ENCODE measurements at regions not wholly inside any gene's neighbourhood (a gene's known extent, or its start where the extent isn't known, plus 50 kb on each side); places are given as distances from the start of the nearest gene placed in this dataset.

DNA sequence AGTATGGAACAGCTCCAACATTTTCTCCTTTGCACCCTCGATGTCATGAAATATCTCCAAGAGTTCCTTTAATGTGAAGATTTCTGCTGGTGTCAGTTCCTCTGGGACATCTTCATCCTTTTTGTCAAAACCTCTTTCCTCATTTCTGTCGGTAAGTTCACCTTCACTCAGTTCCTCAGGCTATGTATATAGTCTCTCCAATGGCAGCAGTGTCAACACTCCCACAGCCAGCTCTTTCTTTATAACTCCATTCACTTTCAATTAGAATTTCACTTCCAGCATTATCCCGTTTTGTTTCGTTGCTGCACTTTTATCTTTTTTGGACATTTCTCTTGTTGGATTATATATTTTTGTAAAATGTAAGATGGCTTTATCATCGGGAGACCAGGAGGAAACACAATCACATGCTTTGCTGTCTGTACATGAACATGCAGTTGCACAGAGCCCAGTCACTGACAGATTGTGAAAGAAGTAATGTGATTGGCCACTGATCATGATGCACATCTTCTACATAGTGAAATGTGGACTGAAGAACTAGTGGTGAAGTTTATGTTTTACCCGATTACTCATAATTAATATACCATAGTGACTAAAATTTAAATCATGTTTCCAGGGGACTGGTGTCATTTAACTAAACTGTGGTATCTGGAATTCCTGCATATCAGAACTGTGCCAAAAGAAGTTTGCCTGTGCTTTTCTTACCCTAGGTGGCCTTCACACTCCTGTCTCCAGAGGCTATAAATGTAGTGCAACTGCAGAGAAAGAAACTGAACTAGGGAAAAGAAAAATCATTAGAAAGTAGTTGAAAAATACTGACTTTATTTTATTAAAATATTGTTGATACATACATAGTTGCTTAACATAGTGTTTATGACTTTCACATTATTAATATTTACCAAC is 289.6 kb downstream of the PPP1R3A start:
- no peaks in the 10 kb centered on the region for H3F3A ChIP-seq (ENCODE audit: low read depth)
- Mint-ChIP-seq H3K27ac (no peak overlapping the region), H3K4me1 (no peaks in the 10 kb centered on the region), H3K36me3 (no peaks in the 10 kb centered on the region), H3K27me3 (ENCODE audit: insufficient read depth, low read depth) (no peaks in the 10 kb centered on the region), H3K9me3 (no peaks in the 10 kb centered on the region), H3K4me3 (no peak overlapping the region)
- H3K4me2 ChIP-seq = no peak overlapping the region
- H3K79me2 ChIP-seq (ENCODE audit: low read depth) = no peaks in the 10 kb centered on the region
- no peaks in the 10 kb centered on the region for H4K20me1 ChIP-seq (ENCODE audit: low read depth)
- no peaks in the 10 kb centered on the region for H3K27me3 ChIP-seq
- no peak overlapping the region for H3K4me3 ChIP-seq
- DNase-seq (ENCODE audit: low spot score) = no peak
- H3K4me1 ChIP-seq = no peaks in the 10 kb centered on the region
- TF ChIP-seq, protein P1, sequence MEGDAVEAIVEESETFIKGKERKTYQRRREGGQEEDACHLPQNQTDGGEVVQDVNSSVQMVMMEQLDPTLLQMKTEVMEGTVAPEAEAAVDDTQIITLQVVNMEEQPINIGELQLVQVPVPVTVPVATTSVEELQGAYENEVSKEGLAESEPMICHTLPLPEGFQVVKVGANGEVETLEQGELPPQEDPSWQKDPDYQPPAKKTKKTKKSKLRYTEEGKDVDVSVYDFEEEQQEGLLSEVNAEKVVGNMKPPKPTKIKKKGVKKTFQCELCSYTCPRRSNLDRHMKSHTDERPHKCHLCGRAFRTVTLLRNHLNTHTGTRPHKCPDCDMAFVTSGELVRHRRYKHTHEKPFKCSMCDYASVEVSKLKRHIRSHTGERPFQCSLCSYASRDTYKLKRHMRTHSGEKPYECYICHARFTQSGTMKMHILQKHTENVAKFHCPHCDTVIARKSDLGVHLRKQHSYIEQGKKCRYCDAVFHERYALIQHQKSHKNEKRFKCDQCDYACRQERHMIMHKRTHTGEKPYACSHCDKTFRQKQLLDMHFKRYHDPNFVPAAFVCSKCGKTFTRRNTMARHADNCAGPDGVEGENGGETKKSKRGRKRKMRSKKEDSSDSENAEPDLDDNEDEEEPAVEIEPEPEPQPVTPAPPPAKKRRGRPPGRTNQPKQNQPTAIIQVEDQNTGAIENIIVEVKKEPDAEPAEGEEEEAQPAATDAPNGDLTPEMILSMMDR (IDR thresholded peaks at IDR 0.05) = no peak
- TF ChIP-seq EZH2phosphoT487 (IDR thresholded peaks at IDR 0.05) = no peak
- no peak for TF ChIP-seq EZH2 (IDR thresholded peaks at IDR 0.05)
- peaks cover 33% of the 10 kb centered on the region for H3K9me3 ChIP-seq (ENCODE audit: low read depth)
- H3K27ac ChIP-seq = no peak overlapping the region
- no peaks in the 10 kb centered on the region for H3K36me3 ChIP-seq
- no peak overlapping the region for H3K9ac ChIP-seq
- no peak overlapping the region for H2AFZ ChIP-seq (replicated peaks)

DNA sequence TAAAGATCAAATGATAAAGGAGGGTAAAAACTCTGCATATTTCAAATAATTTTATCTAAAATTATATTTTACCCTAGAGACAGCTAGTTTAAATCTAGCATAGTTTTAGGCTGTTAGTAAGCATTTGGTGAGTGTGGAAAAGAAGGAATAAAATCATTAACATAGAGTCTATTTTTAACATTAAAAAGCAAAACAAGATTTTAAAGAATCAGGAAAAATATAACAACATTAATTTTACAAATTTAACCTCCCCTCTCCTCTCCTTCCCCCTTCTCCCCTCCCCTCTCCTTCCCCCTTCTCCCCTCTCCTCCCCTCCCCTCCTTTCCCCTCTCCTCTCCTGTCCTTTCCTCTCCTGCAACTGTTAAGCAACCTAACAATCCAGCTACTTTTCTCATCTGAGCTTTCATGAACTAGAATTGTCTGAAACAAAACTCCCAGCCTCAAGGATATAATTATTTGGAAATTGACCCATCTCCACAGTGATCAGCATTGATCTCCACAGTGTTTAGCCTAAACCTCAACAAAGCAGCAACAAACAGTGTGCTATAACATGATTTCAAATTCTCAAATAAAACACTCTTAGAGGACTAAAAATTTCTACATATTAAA is 293.2 kb downstream of the PPP1R3A start:
- Histone ChIP-seq H3K27me3 (no peaks in the 10 kb centered on the region), H3K9ac (no peak overlapping the region), H3K4me3 (no peak overlapping the region), H3K36me3 (no peaks in the 10 kb centered on the region), H3K4me2 (no peak overlapping the region), H3K4me1 (no peaks in the 10 kb centered on the region), H3K9me3 (ENCODE audit: low read depth) (peaks cover 44% of the 10 kb centered on the region), H3K79me2 (ENCODE audit: low read depth) (no peaks in the 10 kb centered on the region), H3K27ac (no peak overlapping the region), H3F3A (ENCODE audit: low read depth) (no peaks in the 10 kb centered on the region), H2AFZ (replicated peaks) (no peak overlapping the region), H4K20me1 (ENCODE audit: low read depth) (no peaks in the 10 kb centered on the region)
- no peak for DNase-seq (ENCODE audit: low spot score)
- no peaks in the 10 kb centered on the region for H3K36me3 Mint-ChIP-seq
- H3K9me3 Mint-ChIP-seq = peaks cover 14% of the 10 kb centered on the region
- TF ChIP-seq, protein P1 (IDR thresholded peaks at IDR 0.05) = no peak
- TF ChIP-seq EZH2 (IDR thresholded peaks at IDR 0.05) (no peak), EZH2phosphoT487 (IDR thresholded peaks at IDR 0.05) (no peak)
- no peaks in the 10 kb centered on the region for H3K4me1 Mint-ChIP-seq
- H3K27me3 Mint-ChIP-seq (ENCODE audit: insufficient read depth, low read depth) = no peaks in the 10 kb centered on the region
- no peak overlapping the region for H3K4me3 Mint-ChIP-seq
- no peak overlapping the region for H3K27ac Mint-ChIP-seq

DNA sequence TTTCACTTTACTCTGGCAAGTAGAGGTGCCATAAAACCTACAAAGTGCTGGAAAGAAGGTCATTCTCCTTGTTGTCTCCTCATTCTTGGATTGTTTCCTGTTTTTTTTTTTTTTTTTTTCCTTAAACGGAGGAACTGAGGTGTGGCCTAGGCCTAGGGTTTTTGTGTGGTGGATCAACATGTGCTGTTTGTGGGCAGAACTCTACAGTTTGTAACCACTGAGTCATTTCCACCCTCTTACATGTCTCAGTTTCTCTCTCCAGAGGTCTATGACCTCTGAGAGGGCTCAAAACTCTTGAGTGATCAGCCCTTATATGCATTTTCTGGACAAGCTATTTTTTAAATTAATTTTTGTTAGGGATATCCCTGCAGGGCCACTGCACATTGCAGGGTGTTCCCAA is 296.0 kb downstream of the PPP1R3A start:
- Mint-ChIP-seq H3K9me3 (peaks cover 21% of the 10 kb centered on the region), H3K36me3 (no peaks in the 10 kb centered on the region), H3K4me1 (no peaks in the 10 kb centered on the region), H3K4me3 (no peak overlapping the region), H3K27ac (no peak overlapping the region), H3K27me3 (ENCODE audit: insufficient read depth, low read depth) (no peaks in the 10 kb centered on the region)
- peaks cover 44% of the 10 kb centered on the region for H3K9me3 ChIP-seq (ENCODE audit: low read depth)
- H3K4me1 ChIP-seq = no peaks in the 10 kb centered on the region
- no peaks in the 10 kb centered on the region for H3K27me3 ChIP-seq
- DNase-seq (ENCODE audit: low spot score) = no peak
- H2AFZ ChIP-seq (replicated peaks) = no peak overlapping the region
- peaks cover 6% of the 10 kb centered on the region for H3K36me3 ChIP-seq
- H3K27ac ChIP-seq = no peak overlapping the region
- no peak overlapping the region for H3K4me2 ChIP-seq
- no peak for TF ChIP-seq EZH2phosphoT487 (IDR thresholded peaks at IDR 0.05)
- TF ChIP-seq, protein P1 (IDR thresholded peaks at IDR 0.05) = no peak
- TF ChIP-seq EZH2 (IDR thresholded peaks at IDR 0.05) = no peak
- no peak overlapping the region for H3K4me3 ChIP-seq
- H3K9ac ChIP-seq = no peak overlapping the region
- no peaks in the 10 kb centered on the region for H3F3A ChIP-seq (ENCODE audit: low read depth)
- no peaks in the 10 kb centered on the region for H4K20me1 ChIP-seq (ENCODE audit: low read depth)
- no peaks in the 10 kb centered on the region for H3K79me2 ChIP-seq (ENCODE audit: low read depth)
